Ishikawa (cell line): ENCODE measurements at regions not wholly inside any gene's neighbourhood (a gene's known extent, or its start where the extent isn't known, plus 50 kb on each side); places are given as distances from the start of the nearest gene placed in this dataset.

Experiments
- CEBPB ChIP-seq: IDR thresholded peaks from 2 replicates; pipeline ENCODE4 v1.6.1; 2012
- CREB1 ChIP-seq: IDR thresholded peaks from 2 replicates; pipeline ENCODE4 v1.6.1; 2012; ENCODE audit warnings: low read depth
- EGR1 ChIP-seq: IDR thresholded peaks from 2 replicates; pipeline ENCODE4 v1.6.1; 2012
- EP300 ChIP-seq: IDR thresholded peaks from 2 replicates; pipeline ENCODE4 v1.6.1; 2012; ENCODE audit warnings: borderline replicate concordance
- FOXM1 ChIP-seq: IDR thresholded peaks from 2 replicates; pipeline ENCODE4 v1.6.1; 2012; ENCODE audit warnings: low read depth, borderline replicate concordance
- MAX ChIP-seq: IDR thresholded peaks from 2 replicates; pipeline ENCODE4 v1.6.1; 2012
- NFIC ChIP-seq: IDR thresholded peaks from 2 replicates; pipeline ENCODE4 v1.6.1; 2012
- RAD21 ChIP-seq: IDR thresholded peaks from 2 replicates; pipeline ENCODE4 v1.6.1; 2012; ENCODE audit warnings: low read depth
- REST ChIP-seq: IDR thresholded peaks from 2 replicates; pipeline ENCODE4 v1.6.1; 2012; ENCODE audit warnings: low read depth, mild to moderate bottlenecking
- TAF1 ChIP-seq: IDR thresholded peaks from 2 replicates; pipeline ENCODE4 v1.6.1; 2012; ENCODE audit warnings: low read depth, mild to moderate bottlenecking
- TCF12 ChIP-seq: IDR thresholded peaks from 2 replicates; pipeline ENCODE4 v1.6.1; 2012; ENCODE audit warnings: low read depth
- TEAD4 ChIP-seq: IDR thresholded peaks from 2 replicates; pipeline ENCODE4 v1.6.1; 2012
- USF1 ChIP-seq: IDR thresholded peaks from 2 replicates; pipeline ENCODE4 v1.6.1; 2012
- YY1 ChIP-seq: IDR thresholded peaks from 2 replicates; pipeline ENCODE4 v1.6.1; 2012; ENCODE audit warnings: low read depth
- ZBTB7A ChIP-seq: IDR thresholded peaks from 2 replicates; pipeline ENCODE4 v1.6.1; 2012; ENCODE audit warnings: low read depth

GRCh38 chr20:23160536-23161243 is 74.6 kb upstream of the CD93 start:
- TF ChIP-seq REST (no peak), CREB1 (no peak), MAX (no peak), RAD21 (no peak), NFIC (no peak), EP300 (no peak), CEBPB (no peak)

- TF ChIP-seq CREB1 (no peak), ZBTB7A (no peak), REST (no peak), MAX (no peak), NFIC (no peak), EP300 (no peak), TCF12 (no peak), USF1 (no peak), RAD21 (no peak), YY1 (no peak), EGR1 (no peak), TEAD4 (no peak), TAF1 (no peak), FOXM1 (no peak), CEBPB (no peak)
Measured at GRCh38 chr20:23159947-23160318, 73.8 kb upstream of the CD93 start.

GRCh38 chr20:23159256-23159946 is 73.3 kb upstream of the CD93 start:
- TF ChIP-seq REST (no peak), NFIC (no peak), CREB1 (no peak), RAD21 (no peak), USF1 (no peak), TAF1 (no peak), YY1 (no peak), EGR1 (no peak), ZBTB7A (no peak), EP300 (no peak), TCF12 (no peak)

- no peak for TF ChIP-seq TCF12
- TF ChIP-seq EGR1, result no peak
- TF ChIP-seq RAD21, result no peak
- TF ChIP-seq MAX, result no peak
- TF ChIP-seq CEBPB, result no peak
- TF ChIP-seq ZBTB7A, result no peak
- TF ChIP-seq EP300, result no peak
- no peak for TF ChIP-seq FOXM1
- TF ChIP-seq YY1, result no peak
- no peak for TF ChIP-seq TAF1
- TF ChIP-seq REST, result no peak
- no peak for TF ChIP-seq CREB1
- no peak for TF ChIP-seq NFIC
- no peak for TF ChIP-seq USF1
- no peak for TF ChIP-seq TEAD4
Measured at GRCh38 chr20:23157734-23158133, 71.6 kb upstream of the CD93 start.
